Right ventricle myocardium superior (tissue), 1 donor: ENCODE measurements at regions not wholly inside any gene's neighbourhood (a gene's known extent, or its start where the extent isn't known, plus 50 kb on each side); places are given as distances from the start of the nearest gene placed in this dataset.
"Not testable (repeated sequence)": the region's sequence is repeated elsewhere in the genome, so short reads cannot be mapped to it uniquely, and the experiment has no call there.

Experiments used
- ATAC-seq: fragments of 200-7000 bp; cut with Tn5 transposase; one replicate; pipeline ENCODE4 v1.9.1; 2020; ENCODE audit warnings: mild to moderate bottlenecking; ENCODE audit not compliant: poor library complexity
- DNase-seq: peaks from one replicate; pipeline ENCODE4 v3.0.0-alpha.2; 2020
- intact Hi-C: fragments of 100-400 bp; cut with DNase I; formaldehyde crosslinking; loops from one replicate; pipeline ENCODE4 v1.11.2; 2022
- donor health status: DM: no; HTN: yes; CAD: no; lungs with severe emphysema.

DNA sequence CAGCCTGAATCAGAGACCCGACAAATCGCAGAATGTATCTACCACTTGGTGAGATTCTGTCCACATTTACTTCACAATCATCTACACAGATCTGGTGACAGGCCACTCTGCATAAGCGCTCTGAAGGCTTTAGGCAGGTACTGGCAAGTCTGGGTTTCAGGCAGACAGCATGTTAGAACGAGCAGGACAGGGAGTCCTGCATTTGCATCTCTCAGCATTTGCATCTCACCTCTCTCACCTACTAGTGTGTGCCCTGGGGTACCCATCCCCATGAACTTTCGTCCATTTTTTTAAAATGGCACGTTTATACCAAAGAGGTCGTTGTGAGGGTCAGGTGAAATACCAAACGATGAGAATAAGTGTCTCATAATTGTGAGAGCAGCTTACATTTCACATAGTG is 108.2 kb downstream of the SPATA31A1 start:
- DNase-seq, intact Hi-C loops: not testable (repeated sequence)
- ATAC-seq = peak; percentile 53

GRCh38 chr9:39464122-39464777 is 108.8 kb downstream of the SPATA31A1 start:
- ATAC-seq (peak; percentile 100), DNase-seq (peak; percentile 91)
- intact Hi-C loops = not testable (repeated sequence)

DNA sequence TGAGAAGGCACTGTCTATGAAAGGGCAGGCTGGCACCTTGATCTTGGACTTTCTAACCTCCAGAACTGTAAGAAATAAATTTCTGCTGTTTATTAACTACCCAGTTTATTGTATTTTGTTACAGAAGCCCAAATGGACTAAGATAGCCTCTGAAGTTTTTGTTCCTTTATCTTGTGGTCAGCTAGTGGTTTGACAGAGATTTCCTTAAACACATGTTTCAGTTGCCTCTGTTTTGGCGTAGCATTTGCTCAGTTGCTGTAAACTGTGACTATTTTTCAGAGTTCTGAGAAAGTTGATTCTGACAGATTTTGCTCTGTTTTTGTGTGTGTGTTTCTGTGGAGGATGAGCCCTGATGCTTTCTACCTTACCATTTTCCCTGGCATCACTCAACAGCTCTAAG is 119.0 kb downstream of the SPATA31A1 start:
- ATAC-seq, intact Hi-C loops, DNase-seq: not testable (repeated sequence)

DNA sequence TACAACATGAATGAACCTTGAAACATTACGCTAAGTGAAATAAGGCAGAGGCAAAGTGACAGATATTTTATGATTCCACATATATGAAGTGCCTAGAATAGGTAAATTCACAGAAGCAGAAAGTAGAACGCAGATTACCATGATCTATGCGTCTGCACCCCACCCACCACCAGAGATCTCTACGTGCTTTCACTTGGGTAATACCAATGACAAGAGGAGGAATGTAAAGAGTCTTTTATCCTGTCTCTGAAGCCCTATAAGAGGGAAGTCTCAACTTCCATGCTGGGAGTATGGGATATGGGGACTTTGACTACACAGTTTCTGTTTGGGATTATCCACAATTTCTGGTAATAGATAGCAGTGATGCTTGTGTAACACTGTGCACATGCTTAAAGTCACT is 127.6 kb downstream of the SPATA31A1 start:
- intact Hi-C loops, DNase-seq, ATAC-seq: not testable (repeated sequence)

- DNase-seq, intact Hi-C loops, ATAC-seq: not testable (repeated sequence)
Measured at GRCh38 chr9:39483880-39484279, 128.4 kb downstream of the SPATA31A1 start.

- ATAC-seq, intact Hi-C loops: not testable (repeated sequence)
Measured at GRCh38 chr9:39484292-39484691, 128.8 kb downstream of the SPATA31A1 start.

DNA sequence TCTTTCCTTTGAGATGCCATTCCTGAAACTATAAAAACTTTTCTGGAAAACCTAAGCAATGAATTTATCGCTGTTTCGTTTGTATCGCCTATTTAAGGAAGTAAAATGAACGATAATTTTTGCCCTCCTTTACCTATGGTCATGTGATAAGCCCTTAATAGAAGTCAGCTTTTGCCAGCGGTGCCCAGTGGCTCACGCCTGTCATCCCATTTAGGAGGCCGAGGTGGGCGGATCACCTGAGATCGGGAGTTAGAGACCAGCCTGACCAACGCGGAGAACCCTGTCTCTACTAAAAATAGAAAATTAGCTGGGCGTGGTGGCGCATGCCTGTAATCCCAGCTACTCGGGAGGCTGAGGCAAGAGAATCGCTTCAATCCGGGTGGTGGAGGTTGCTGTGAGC is 132.0 kb downstream of the SPATA31A1 start:
- not testable (repeated sequence) for ATAC-seq, DNase-seq

More at GRCh38 chr9:39484292-39484691, 128.8 kb downstream of the SPATA31A1 start:
- DNase-seq = not testable (repeated sequence)

DNA sequence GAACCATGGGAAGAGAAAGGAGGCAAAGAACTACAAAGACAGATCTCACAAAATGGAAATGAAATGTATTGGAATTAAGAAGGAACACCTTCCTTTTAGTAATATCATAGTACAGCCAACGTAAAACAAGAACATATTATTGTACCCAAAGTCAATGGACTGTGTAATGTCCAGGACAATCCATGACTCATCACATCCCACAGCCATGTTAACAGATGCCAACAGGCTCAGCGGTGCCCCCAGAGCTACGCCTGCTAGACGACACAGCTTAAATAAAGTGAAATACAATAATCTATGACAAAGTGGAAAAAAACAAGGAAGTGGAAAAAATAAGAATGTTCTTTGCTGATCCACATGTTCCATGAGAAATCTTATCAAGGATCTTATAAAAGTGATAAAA is 140.8 kb downstream of the SPATA31A1 start:
- ATAC-seq, DNase-seq, intact Hi-C loops: not testable (repeated sequence)

More for the DNA sequence above, 132.0 kb downstream of the SPATA31A1 start:
- intact Hi-C loops = not testable (repeated sequence)

GRCh38 chr9:39503178-39503577 is 147.7 kb downstream of the SPATA31A1 start:
- ATAC-seq, DNase-seq, intact Hi-C loops: not testable (repeated sequence)

DNA sequence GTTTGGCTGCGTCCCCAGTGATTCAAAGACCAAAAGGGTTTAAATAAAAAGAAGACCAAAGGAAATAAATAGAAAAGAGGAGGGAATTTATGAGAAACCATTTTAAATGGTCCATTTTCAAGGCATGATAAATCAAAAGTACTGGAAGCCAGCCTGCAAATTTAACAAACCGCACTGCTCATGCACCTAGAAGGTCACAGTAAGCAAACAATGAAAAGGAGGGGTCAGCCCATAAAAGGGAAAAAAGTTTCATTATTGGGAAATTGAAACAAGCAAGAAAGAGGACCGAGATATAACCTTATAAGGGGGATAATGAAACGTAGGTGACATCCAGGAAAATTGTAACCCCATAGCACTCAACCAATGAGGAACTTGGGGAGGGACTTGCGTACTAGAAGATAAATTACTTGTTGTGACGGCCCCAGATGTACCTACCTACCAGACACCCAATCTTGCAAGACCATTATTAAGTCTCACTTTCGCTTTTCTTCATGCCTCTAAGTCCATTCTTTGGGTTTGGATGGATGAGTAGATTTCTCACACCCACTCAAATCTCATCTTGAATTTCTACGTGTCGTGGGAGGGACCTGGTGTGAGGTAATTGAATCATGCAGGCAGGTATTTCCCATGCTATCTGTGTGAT is 172.0 kb downstream of the SPATA31A1 start:
- DNase-seq, ATAC-seq, intact Hi-C loops: not testable (repeated sequence)

DNA sequence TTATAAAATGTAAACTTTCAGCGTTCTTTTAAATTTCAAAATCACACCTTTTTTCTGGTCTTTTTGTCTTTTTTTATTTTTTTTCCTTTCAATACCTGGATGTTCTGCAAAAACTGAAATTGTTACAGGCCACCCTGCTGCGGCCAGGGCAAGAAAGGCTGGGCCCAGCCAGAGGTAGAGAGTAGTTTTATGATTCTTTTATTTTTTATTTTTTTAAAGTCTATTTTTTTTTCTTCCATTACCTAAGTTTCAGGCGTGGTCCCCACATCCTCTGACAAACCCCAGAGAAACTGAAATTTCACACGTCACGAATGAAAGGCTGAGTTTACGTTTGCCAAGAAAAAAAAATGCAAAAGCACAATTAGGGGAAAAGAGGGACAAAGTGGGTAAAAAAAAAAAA is 177.1 kb downstream of the SPATA31A1 start:
- DNase-seq, intact Hi-C loops, ATAC-seq: not testable (repeated sequence)

DNA sequence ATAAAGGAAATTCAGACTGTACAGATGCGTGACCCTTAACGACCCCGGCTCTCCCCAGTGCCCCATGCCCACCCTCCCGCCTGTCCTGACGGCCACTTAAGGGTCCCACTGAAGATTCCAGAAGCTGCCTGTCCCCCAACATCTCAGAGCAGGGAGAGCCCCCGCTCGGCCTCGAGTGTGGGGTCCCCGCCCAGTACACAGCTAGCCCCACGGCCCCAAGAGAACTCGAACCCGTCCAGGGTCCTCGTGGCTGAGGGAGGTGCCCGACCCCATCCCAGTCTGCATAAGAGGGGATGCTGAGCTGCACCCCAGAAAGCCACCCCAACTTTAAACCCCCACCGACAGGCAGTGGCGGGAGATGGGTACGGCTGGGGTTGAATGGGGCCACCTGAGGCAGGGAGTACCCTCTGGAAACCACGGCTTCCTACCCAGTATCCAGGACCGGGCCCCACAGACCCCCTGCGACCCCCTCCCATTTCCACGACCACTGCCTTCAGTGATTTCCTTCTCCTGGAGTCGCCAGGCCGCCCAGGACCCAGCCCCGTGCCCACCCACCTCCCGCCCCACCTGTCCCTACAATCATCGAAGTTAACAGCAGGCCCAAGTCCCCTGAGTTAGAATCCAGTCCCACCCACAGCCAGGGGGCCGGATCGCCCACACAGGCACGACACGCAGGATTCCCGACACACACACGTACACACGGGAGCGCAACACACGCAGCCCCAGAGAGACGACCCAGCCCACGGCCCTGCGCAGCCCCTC is 177.7 kb downstream of the SPATA31A1 start:
- DNase-seq, intact Hi-C loops, ATAC-seq: not testable (repeated sequence)

DNA sequence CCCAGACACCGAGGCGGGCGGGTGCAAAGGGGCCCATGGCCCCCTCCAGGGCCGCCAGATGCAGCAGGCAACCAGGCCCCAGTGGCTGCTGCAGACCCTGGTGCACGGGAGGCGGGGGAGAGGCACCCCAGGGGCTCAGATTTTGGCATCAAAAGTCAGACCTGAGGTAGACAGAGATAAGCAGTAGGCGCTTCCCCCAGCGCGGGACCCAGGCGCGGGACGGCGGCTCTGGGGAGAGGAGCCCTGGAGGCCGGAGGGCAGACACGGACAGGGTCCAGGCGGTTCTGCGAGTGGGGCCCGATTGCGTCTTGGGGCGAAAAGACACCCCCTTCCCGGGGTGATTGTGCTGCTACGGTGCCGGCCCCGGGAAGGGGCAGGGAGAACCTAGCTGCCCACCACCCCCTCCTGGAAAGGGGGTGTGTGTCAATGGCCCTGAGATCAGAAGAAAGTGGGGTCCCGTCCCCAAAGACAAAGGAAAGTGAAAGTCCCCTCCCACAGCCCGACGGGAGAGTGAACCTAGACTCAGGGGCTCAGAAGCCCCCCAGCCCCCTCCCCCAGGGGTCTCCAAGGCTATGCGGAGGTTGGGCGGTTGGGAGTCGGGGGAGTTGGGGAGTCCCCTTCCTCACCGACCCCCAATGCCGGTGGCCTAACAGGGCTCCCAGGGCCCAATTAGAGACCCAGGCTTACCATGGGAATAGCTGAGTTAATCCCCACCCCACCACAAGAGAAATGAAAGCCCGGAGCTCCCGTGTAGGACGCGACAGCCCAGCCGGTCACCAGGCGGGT is 178.5 kb downstream of the SPATA31A1 start:
- DNase-seq, ATAC-seq, intact Hi-C loops: not testable (repeated sequence)

DNA sequence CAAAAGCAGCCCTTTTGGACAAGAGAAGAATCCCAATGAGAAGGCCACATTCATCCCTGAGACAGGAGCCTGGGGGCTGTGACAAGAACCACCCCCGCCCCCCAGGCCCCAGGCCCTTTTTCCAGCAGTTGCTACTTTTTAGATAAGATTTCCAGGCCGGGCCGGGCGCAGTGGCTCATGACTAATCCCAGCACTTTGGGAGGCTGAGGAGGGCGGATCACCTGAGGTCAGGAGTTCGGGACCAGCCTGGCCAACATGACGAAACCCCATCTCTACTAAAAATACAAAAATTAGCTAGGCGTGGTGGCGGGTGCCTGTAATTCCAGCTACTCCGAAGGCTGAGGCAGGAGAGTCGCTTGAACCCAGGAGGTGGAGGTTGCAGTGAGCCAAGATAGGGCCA is 179.4 kb downstream of the SPATA31A1 start:
- ATAC-seq, DNase-seq, intact Hi-C loops: not testable (repeated sequence)

DNA sequence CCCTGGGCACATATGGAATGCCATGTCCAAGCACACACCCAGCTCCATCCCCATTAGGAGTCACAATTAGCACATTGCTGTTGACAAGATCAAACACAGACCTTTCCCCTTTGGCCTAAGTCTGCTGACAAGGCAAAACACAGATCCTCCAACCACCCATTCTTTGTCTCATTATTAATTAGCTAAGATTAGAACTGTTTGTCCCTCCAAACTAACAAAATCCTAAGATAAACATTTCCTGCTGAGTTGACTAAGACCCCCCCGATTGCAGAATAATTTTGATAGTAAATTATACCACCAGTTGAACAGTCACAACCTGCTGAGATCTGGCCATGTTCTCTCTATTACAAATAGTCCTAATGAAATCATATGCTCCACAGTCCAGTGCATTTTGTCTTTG is 186.7 kb downstream of the SPATA31A1 start:
- DNase-seq, intact Hi-C loops, ATAC-seq: not testable (repeated sequence)

DNA sequence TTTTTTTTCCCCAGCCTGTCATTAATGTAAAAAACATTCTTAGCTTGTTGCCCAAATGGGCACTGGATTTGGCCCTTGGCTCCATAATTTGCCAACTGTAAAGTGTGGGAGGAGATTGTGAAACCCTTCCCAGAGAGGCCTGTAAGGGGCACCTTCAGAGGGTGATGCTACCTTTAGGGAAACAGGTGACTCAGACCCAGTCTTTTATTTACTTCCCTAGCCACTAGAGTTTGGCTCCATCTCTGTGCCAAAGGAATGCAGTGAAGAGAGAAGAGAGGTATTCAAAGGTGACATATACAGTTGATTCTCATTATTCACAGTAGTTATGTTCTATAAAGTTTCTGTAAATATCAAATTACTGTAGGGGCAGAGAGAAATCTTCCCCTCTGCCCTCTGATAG is 189.6 kb downstream of the SPATA31A1 start:
- intact Hi-C loops, ATAC-seq: not testable (repeated sequence)

DNA sequence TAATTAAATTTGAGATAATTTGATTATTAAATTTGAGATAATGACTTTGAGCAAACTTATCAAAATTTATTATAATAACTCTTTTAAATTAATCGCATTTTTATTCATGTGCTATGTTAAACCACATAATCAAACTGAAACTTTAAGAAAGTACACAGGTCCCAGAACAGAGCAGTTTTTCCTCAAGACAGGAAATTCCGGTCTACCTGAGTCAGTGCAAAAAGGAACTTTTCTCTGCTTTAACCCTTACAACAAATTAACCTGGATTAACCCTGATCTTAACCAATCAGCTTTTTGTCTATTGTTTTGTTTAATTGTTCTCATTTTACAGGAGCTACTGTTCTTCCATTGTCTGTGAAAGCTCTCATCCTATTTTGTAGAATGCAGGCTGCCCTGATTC is 195.1 kb downstream of the SPATA31A1 start:
- intact Hi-C loops, DNase-seq, ATAC-seq: not testable (repeated sequence)

More for the DNA sequence above, 189.6 kb downstream of the SPATA31A1 start:
- not testable (repeated sequence) for DNase-seq

DNA sequence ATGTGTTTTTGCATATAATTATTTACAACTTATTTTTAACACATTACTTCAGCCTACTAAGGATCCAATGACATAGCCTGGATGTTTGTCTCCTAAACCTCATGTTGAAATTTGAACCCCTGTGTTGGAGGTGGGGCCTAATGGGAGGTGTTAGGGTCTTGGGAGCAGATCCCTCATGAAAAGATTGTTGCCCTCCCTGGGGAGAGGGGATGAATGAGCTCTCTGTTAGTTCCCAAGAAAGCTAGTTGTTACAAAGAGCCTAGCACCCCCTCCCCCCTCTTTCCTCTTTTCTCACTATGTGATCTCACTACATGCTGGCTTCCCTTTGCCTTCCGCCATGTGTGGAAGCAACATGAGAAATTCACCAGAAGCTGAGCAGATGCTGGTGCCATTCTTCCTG is 196.1 kb downstream of the SPATA31A1 start:
- ATAC-seq, intact Hi-C loops: not testable (repeated sequence)

More for the DNA sequence above, 196.1 kb downstream of the SPATA31A1 start:
- DNase-seq = not testable (repeated sequence)
